ENCODE measurements at regions not wholly inside any gene's neighbourhood (a gene's known extent, or its start where the extent isn't known, plus 50 kb on each side); places are given as distances from the start of the nearest gene placed in this dataset.

- no peaks in the 10 kb centered on the region for H3F3A ChIP-seq (ENCODE audit: control insufficient read depth, insufficient read depth)
- TF ChIP-seq CTCF (IDR thresholded peaks at IDR 0.05; ENCODE audit: low read depth, low read length, poor library complexity, severe bottlenecking) (no peak), EZH2phosphoT487 (IDR thresholded peaks at IDR 0.05; ENCODE audit: borderline replicate concordance, low read length) (no peak)
- H3K9me3 ChIP-seq (ENCODE audit: control insufficient read depth, insufficient read depth, low read length): no peaks in the 10 kb centered on the region
- H3K9me2 ChIP-seq (replicated peaks; ENCODE audit: control insufficient read depth, low read length): no peaks in the 10 kb centered on the region
- H3K79me2 ChIP-seq (ENCODE audit: control insufficient read depth, low read length): no peaks in the 10 kb centered on the region
- no peak overlapping the region for H3K27ac ChIP-seq (ENCODE audit: low read depth, low read length)
- no peaks in the 10 kb centered on the region for H3K36me3 ChIP-seq (ENCODE audit: control insufficient read depth, low read length)
- no peaks in the 10 kb centered on the region for H4K20me1 ChIP-seq (ENCODE audit: control insufficient read depth, insufficient read depth, low read depth, low read length)
- no peak overlapping the region for H3K4me3 ChIP-seq (ENCODE audit: low read length)
- H3K4me1 ChIP-seq (ENCODE audit: control insufficient read depth, low read length): no peaks in the 10 kb centered on the region
- H3K27me3 ChIP-seq (ENCODE audit: control insufficient read depth, low read length): no peaks in the 10 kb centered on the region
- no peak overlapping the region for H3K4me2 ChIP-seq (ENCODE audit: low read length)
Observed at GRCh38 chr20:22459754-22460153, 124.6 kb downstream of the FOXA2 start.

GRCh38 chr20:22456109-22456508 is 128.3 kb downstream of the FOXA2 start:
- Histone ChIP-seq H4K20me1 (ENCODE audit: control insufficient read depth, insufficient read depth, low read depth, low read length) (no peaks in the 10 kb centered on the region), H3K9me3 (ENCODE audit: control insufficient read depth, insufficient read depth, low read length) (no peaks in the 10 kb centered on the region), H3K4me3 (ENCODE audit: low read length) (no peak overlapping the region), H3F3A (ENCODE audit: control insufficient read depth, insufficient read depth) (no peaks in the 10 kb centered on the region), H3K4me2 (ENCODE audit: low read length) (no peak overlapping the region), H3K27me3 (ENCODE audit: control insufficient read depth, low read length) (no peaks in the 10 kb centered on the region), H3K36me3 (ENCODE audit: control insufficient read depth, low read length) (no peaks in the 10 kb centered on the region), H3K4me1 (ENCODE audit: control insufficient read depth, low read length) (no peaks in the 10 kb centered on the region), H3K27ac (ENCODE audit: low read depth, low read length) (no peak overlapping the region), H3K79me2 (ENCODE audit: control insufficient read depth, low read length) (no peaks in the 10 kb centered on the region), H3K9me2 (replicated peaks; ENCODE audit: control insufficient read depth, low read length) (no peaks in the 10 kb centered on the region; the same call in 1 of the 2 replicates)
- TF ChIP-seq EZH2phosphoT487 (IDR thresholded peaks at IDR 0.05; ENCODE audit: borderline replicate concordance, low read length) (no peak), CTCF (IDR thresholded peaks at IDR 0.05; ENCODE audit: low read depth, low read length, poor library complexity, severe bottlenecking) (no peak)

- Histone ChIP-seq H3K4me2 (ENCODE audit: low read length) (no peak overlapping the region), H4K20me1 (ENCODE audit: control insufficient read depth, insufficient read depth, low read depth, low read length) (no peaks in the 10 kb centered on the region), H3F3A (ENCODE audit: control insufficient read depth, insufficient read depth) (no peaks in the 10 kb centered on the region), H3K36me3 (ENCODE audit: control insufficient read depth, low read length) (no peaks in the 10 kb centered on the region), H3K27ac (ENCODE audit: low read depth, low read length) (no peak overlapping the region), H3K9me3 (ENCODE audit: control insufficient read depth, insufficient read depth, low read length) (no peaks in the 10 kb centered on the region), H3K9me2 (replicated peaks; ENCODE audit: control insufficient read depth, low read length) (no peaks in the 10 kb centered on the region; the same call in 1 of the 2 replicates), H3K27me3 (ENCODE audit: control insufficient read depth, low read length) (no peaks in the 10 kb centered on the region), H3K4me1 (ENCODE audit: control insufficient read depth, low read length) (no peaks in the 10 kb centered on the region), H3K4me3 (ENCODE audit: low read length) (no peak overlapping the region), H3K79me2 (ENCODE audit: control insufficient read depth, low read length) (no peaks in the 10 kb centered on the region)
- TF ChIP-seq EZH2phosphoT487 (IDR thresholded peaks at IDR 0.05; ENCODE audit: borderline replicate concordance, low read length): no peak
- TF ChIP-seq CTCF (IDR thresholded peaks at IDR 0.05; ENCODE audit: low read depth, low read length, poor library complexity, severe bottlenecking): no peak
Observed at GRCh38 chr20:22455259-22455658, 129.1 kb downstream of the FOXA2 start.

Measured in DOHH2 (cell line).